T-cell (primary cell): ENCODE measurements at regions not wholly inside any gene's neighbourhood (a gene's known extent, or its start where the extent isn't known, plus 50 kb on each side); places are given as distances from the start of the nearest gene placed in this dataset.

Experiments used
- ATAC-seq, 4 experiments: fragments of 200-7000 bp in 3 of 4; fragments of 150-1000 bp in 1 of 4; cut with Tn5 transposase; replicated peaks in 1 of 4; 1 replicate in 3 of 4; 2 replicates in 1 of 4; pipeline ENCODE4 v1.10.0; 2021; ENCODE audit warnings: moderate library complexity in 3 of 4, mild to moderate bottlenecking in 2 of 4, moderate number of reproducible peaks in 1 of 4
- CTCF ChIA-PET, 2 donors: fragments of 300-600 bp; sonication (Branson Sonifier 250); formaldehyde crosslinking; loops; one replicate each; lab custom pipeline; 2022; ENCODE audit warnings: antibody characterized with exemption in 2 of 2; lab: Charles Lee
- POLR2A ChIA-PET, 2 donors: fragments of 300-600 bp; sonication (Branson Sonifier 250); formaldehyde crosslinking; loops; one replicate each; lab custom pipeline; 2022; ENCODE audit warnings: antibody characterized with exemption in 2 of 2; lab: Charles Lee
- DNase-seq, 35 experiments: peaks; one replicate each; pipeline versions ENCODE4 v3.0.0 to v3.0.0-alpha.2; 2013 to 2023
- H3K27ac ChIP-seq: one replicate; pipeline ENCODE4 v1.5.1; 2013; ENCODE audit warnings: low read length
- H3K27me3 ChIP-seq, 2 experiments: replicated peaks in 1 of 2; 1 replicate in 1 of 2; 2 replicates in 1 of 2; pipeline versions ENCODE4 v1.6.1 to v1.7.0; 2013; ENCODE audit warnings: low read length in 1 of 2, mixed read lengths in 1 of 2; ENCODE audit not compliant: control insufficient read depth in 2 of 2, insufficient read depth in 2 of 2; ENCODE audit errors: extremely low read depth in 1 of 2
- H3K36me3 ChIP-seq, 2 donors: 1 replicate in 1 of 2; 2 replicates in 1 of 2; pipeline versions ENCODE4 v1.6.1 to v1.7.0; 2013; ENCODE audit warnings: low read length in 1 of 2; ENCODE audit not compliant: control insufficient read depth in 2 of 2, insufficient read depth in 1 of 2; ENCODE audit errors: extremely low read depth in 1 of 2
- H3K4me1 ChIP-seq, 2 experiments: 1 replicate in 1 of 2; 2 replicates in 1 of 2; pipeline versions ENCODE4 v1.6.1 to v1.7.0; 2013; ENCODE audit warnings: low read length in 2 of 2, mixed read lengths in 1 of 2; ENCODE audit not compliant: insufficient read depth in 2 of 2, control insufficient read depth in 1 of 2; ENCODE audit errors: extremely low read depth in 1 of 2
- H3K4me3 ChIP-seq, 2 donors: 1 replicate in 1 of 2; 2 replicates in 1 of 2; pipeline versions ENCODE4 v1.5.1 to v1.7.0; 2013; ENCODE audit warnings: mild to moderate bottlenecking in 2 of 2, low read length in 1 of 2, moderate library complexity in 1 of 2; ENCODE audit not compliant: control insufficient read depth in 1 of 2; ENCODE audit errors: extremely low read depth in 1 of 2
- H3K9me3 ChIP-seq: 2 replicates; pipeline ENCODE4 v1.7.0; 2013
- H3K27ac Mint-ChIP-seq, 2 donors: one replicate each; pipeline ENCODE4 v1.8.0; 2020 to 2021; ENCODE audit warnings: mild to moderate bottlenecking in 2 of 2, mixed read lengths in 2 of 2
- H3K27me3 Mint-ChIP-seq, 2 donors: one replicate each; pipeline ENCODE4 v1.8.0; 2021 to 2022; ENCODE audit warnings: mixed read lengths in 2 of 2
- H3K36me3 Mint-ChIP-seq: one replicate; pipeline ENCODE4 v1.8.0; 2021; ENCODE audit warnings: mixed read lengths
- H3K4me1 Mint-ChIP-seq, 3 donors: one replicate each; pipeline ENCODE4 v1.8.0; 2020 to 2022; ENCODE audit warnings: mixed read lengths in 3 of 3, mild to moderate bottlenecking in 1 of 3
- H3K4me3 Mint-ChIP-seq, 3 donors: one replicate each; pipeline ENCODE4 v1.8.0; 2020 to 2022; ENCODE audit warnings: mild to moderate bottlenecking in 3 of 3, mixed read lengths in 3 of 3, moderate library complexity in 3 of 3
- H3K9me3 Mint-ChIP-seq, 3 donors: one replicate each; pipeline ENCODE4 v1.8.0; 2020 to 2022; ENCODE audit warnings: mixed read lengths in 3 of 3
- whole genome bisulfite sequencing: methylation state at CpG from one replicate; pipeline ENCODE4 v1.1.5; 2013; ENCODE audit warnings: missing lambda C conversion rate; ENCODE audit not compliant: insufficient coverage; 5-methylcytosine and 5-hydroxymethylcytosine counted together

DNA sequence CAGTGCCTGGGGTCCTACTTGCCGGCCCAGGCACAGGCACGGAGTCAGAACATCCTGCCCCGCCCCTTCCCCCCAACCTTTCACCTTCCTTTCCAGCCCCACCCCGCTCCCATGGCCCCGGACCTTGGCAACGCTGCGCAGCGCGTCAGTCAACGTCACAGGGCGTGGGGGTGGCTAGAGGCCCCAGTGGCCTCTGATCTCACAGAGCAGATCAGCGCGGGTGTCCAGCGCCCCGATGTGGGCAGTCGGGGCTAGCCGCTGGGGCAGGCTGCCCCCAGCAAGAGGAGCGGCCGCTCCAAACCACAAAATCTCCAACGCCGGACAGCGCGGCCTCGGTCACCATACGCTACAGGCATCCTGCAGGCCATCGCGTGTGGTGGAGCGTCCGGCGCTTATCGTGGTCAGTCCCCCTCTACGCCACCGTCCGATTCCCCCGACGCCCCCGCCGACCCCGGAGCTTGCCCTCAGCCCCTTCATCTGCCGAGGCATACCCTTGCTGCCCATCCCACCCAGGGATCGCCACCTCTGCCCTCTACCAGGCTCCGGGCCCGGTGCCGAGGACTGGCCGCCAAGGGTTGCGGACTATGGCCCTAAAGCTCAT, 69.6 kb upstream of the APOOL start:
- H3K4me1 ChIP-seq = no peaks in the 10 kb centered on the region
- CTCF ChIA-PET = no interaction called here
- ATAC-seq = no peak
- no peak overlapping the region for H3K4me3 ChIP-seq
- Mint-ChIP-seq H3K36me3 (no peaks in the 10 kb centered on the region), H3K27ac (no peak overlapping the region), H3K4me3 (no peak overlapping the region), H3K9me3 (no peaks in the 10 kb centered on the region), H3K4me1 (no peaks in the 10 kb centered on the region), H3K27me3 (peaks cover 0 to 9% of the 10 kb centered on the region in 2 donors)
- no peaks in the 10 kb centered on the region for H3K9me3 ChIP-seq
- 98% methylated on average over 8 of the region's 46 CpGs for WGBS
- no peak for DNase-seq
- no peak overlapping the region for H3K27ac ChIP-seq
- POLR2A ChIA-PET = no interaction called here
- H3K27me3 ChIP-seq = no peaks in the 10 kb centered on the region
- H3K36me3 ChIP-seq = no peaks in the 10 kb centered on the region
